RWPE2 (cell line): ENCODE measurements at regions not wholly inside any gene's neighbourhood (a gene's known extent, or its start where the extent isn't known, plus 50 kb on each side); places are given as distances from the start of the nearest gene placed in this dataset.
"Not testable (repeated sequence)": the region's sequence is repeated elsewhere in the genome, so short reads cannot be mapped to it uniquely, and the experiment has no call there.

ENCODE experiments used
- ATAC-seq: fragments of 200-7000 bp; cut with Tn5 transposase; 3 replicates; pipeline ENCODE4 v1.9.1; 2021; ENCODE audit warnings: low read depth
- DNase-seq: peaks from one replicate; pipeline ENCODE4 v3.0.0-alpha.2; 2020; ENCODE audit warnings: low spot score
- H3K27ac ChIP-seq: fragments of 450-650 bp; 2 replicates; pipeline ENCODE4 v1.5.1; 2017; ENCODE audit warnings: mild to moderate bottlenecking; ENCODE audit not compliant: poor library complexity, severe bottlenecking
- H3K27me3 ChIP-seq: fragments of 250-450 bp; sonication (Bioruptor Pico); 2 replicates; pipeline ENCODE4 v1.5.1; 2021; ENCODE audit warnings: mild to moderate bottlenecking, moderate library complexity; ENCODE audit not compliant: insufficient read depth, poor library complexity, severe bottlenecking
- H3K36me3 ChIP-seq: fragments of 250-450 bp; sonication (Bioruptor Pico); 2 replicates; pipeline ENCODE4 v1.5.1; 2020; ENCODE audit warnings: low read depth, mild to moderate bottlenecking, moderate library complexity
- H3K4me1 ChIP-seq: fragments of 250-450 bp; sonication (Bioruptor Pico); 2 replicates; pipeline ENCODE4 v1.5.1; 2021; ENCODE audit warnings: mild to moderate bottlenecking, moderate library complexity; ENCODE audit not compliant: insufficient read depth, poor library complexity, severe bottlenecking
- H3K4me3 ChIP-seq: fragments of 250-450 bp; sonication (Bioruptor Pico); 2 replicates; pipeline ENCODE4 v1.5.1; 2021; ENCODE audit warnings: mild to moderate bottlenecking, moderate library complexity; ENCODE audit not compliant: severe bottlenecking
- H3K9me3 ChIP-seq: fragments of 250-450 bp; sonication (Bioruptor Pico); 2 replicates; pipeline ENCODE4 v1.5.1; 2021; ENCODE audit warnings: mild to moderate bottlenecking, moderate library complexity; ENCODE audit not compliant: severe bottlenecking
- CTCF ChIP-seq: fragments of 450-650 bp; IDR thresholded peaks from one replicate; pipeline ENCODE4 v1.5.1; 2017; ENCODE audit warnings: mild to moderate bottlenecking, moderate library complexity; ENCODE audit not compliant: poor library complexity, severe bottlenecking

- Histone ChIP-seq H3K27me3 (peaks cover 5% of the 10 kb centered on the region), H3K27ac (no peak overlapping the region), H3K4me3 (no peak overlapping the region), H3K36me3 (no peaks in the 10 kb centered on the region), H3K9me3 (no peaks in the 10 kb centered on the region), H3K4me1 (no peaks in the 10 kb centered on the region)
- ATAC-seq (no peak), DNase-seq (no peak)
- TF ChIP-seq CTCF, result no peak
Observed at GRCh38 chr1:60657926-60658325, 424.4 kb upstream of the NFIA start.

- peaks cover 5% of the 10 kb centered on the region for H3K27me3 ChIP-seq
- H3K36me3 ChIP-seq, result no peaks in the 10 kb centered on the region
- DNase-seq (no peak), ATAC-seq (no peak)
- no peaks in the 10 kb centered on the region for H3K9me3 ChIP-seq
- no peak overlapping the region for H3K27ac ChIP-seq
- no peaks in the 10 kb centered on the region for H3K4me1 ChIP-seq
- no peak for TF ChIP-seq CTCF
- H3K4me3 ChIP-seq, result no peak overlapping the region
Observed at GRCh38 chr1:60655679-60656355, 426.5 kb upstream of the NFIA start.

GRCh38 chr1:60640033-60640551, 442.3 kb upstream of the NFIA start:
- DNase-seq, H3K27me3 ChIP-seq, ATAC-seq, H3K9me3 ChIP-seq: not testable (repeated sequence)
- Histone ChIP-seq H3K4me3 (peak overlapping the region; percentile 41), H3K27ac (peak overlapping the region; percentile 71), H3K4me1 (peaks cover 26% of the 10 kb centered on the region), H3K36me3 (peaks cover 13% of the 10 kb centered on the region)

GRCh38 chr1:60639287-60639686, 443.1 kb upstream of the NFIA start:
- Histone ChIP-seq H3K4me1 (peaks cover 26% of the 10 kb centered on the region), H3K27ac (peak overlapping the region; percentile 71), H3K9me3 (no peaks in the 10 kb centered on the region), H3K4me3 (peak overlapping the region; percentile 41), H3K36me3 (peaks cover 13% of the 10 kb centered on the region), H3K27me3 (no peaks in the 10 kb centered on the region)
- no peak for DNase-seq
- TF ChIP-seq CTCF, result no peak
- no peak for ATAC-seq

- Histone ChIP-seq H3K36me3 (peaks cover 13% of the 10 kb centered on the region), H3K9me3 (no peaks in the 10 kb centered on the region), H3K27me3 (no peaks in the 10 kb centered on the region), H3K4me3 (no peak overlapping the region), H3K4me1 (peaks cover 26% of the 10 kb centered on the region), H3K27ac (no peak overlapping the region)
- TF ChIP-seq CTCF, result no peak
- DNase-seq (no peak), ATAC-seq (peak; percentile 35; the same call in 1 of the 3 replicates)
Observed at GRCh38 chr1:60637651-60638050, 444.7 kb upstream of the NFIA start.
